GM21717 (cell line): ENCODE measurements at regions not wholly inside any gene's neighbourhood (a gene's known extent, or its start where the extent isn't known, plus 50 kb on each side); places are given as distances from the start of the nearest gene placed in this dataset.

ENCODE experiments used
- ATAC-seq: cut with Tn5 transposase; IDR thresholded peaks from one replicate; pipeline ENCODE4 v1.9.1; 2021; ENCODE audit warnings: mild to moderate bottlenecking, moderate library complexity; ENCODE audit not compliant: unreplicated experiment

DNA sequence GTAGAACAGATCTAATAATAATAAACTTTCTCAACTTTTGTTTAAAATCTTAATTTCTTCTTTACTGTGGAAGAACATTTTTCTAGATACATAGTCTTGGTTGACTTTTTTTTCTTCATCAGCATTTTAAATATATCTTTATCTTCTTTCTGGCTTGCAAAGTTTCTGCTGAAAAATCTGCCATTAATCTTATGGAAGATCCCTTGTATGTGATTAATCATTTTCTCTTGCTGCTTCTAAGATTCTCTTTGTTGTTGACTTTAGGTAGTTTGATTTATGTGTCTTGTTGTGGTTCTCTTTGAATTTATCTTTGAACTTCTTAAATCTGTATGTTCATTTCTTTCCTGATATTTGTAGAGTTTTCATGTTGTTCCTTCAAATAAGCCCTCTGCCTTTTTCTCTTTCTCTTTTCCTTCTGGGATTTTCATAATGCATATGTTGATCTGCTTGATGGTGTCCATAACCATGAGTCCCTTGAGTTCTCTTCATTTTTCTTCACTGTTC lies 657.6 kb upstream of the CXADR start:
- no peak for ATAC-seq

DNA sequence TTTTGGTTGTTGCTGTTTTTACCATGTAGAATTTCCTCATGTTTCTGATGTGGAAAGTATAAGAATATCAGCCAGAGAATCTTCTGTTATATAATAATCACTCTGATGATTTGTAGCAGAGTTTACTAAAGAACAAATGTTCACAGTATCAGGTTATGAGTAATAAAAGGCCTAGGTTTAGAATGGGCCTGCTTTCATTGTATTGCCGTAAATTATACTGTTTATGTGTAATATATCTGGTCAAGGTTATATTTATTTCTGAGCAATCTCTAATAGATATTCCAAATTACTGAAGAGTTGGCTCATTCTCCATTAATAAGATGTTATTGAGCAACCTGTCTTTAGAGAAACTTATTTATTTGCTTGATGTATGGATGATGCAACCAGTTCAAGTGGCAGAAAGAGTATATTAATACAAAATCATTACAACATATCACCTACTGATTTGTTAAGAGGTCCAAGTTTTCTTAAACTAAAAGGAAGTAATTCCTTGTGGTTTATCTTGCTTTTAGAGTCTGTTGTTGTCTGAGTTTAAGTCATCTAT lies 649.4 kb upstream of the CXADR start:
- ATAC-seq: no peak

DNA sequence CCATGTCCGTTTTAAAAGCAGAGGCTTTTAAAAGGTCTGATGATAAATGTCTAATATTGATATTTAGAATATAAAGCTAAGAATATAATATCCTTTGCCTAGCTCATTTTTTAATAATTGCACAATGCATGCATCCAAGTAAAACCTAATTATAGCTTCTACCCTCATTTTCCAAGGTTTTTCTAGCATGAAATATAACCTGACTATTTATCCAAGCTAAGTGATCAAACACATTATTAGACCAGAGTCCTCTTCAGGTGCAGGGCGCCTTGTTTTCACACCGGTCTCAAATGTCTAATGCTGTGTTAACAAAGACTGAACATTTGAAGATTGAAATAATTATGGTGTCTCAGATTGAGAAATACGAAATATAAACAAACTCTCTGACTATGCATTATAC lies 648.9 kb upstream of the CXADR start:
- ATAC-seq: no peak

DNA sequence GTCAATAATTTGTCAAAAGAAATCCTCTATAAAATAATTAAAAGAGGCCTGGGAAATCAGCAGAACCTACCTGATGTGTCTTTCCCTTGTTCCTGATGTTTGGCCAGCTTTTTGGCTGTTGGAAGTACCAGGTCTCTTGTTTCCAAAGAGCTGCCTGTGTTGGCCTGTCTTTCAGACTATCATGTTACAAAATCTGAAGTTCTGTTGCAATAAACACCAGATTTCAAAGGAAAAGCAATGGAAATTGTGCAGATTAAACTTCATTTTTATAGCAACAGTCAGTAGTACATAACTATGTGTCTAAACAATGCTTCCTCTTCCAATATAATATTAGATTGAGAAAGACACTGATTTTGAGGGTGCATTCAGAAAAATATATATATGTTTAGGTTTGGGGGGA lies 647.2 kb upstream of the CXADR start:
- no peak for ATAC-seq

DNA sequence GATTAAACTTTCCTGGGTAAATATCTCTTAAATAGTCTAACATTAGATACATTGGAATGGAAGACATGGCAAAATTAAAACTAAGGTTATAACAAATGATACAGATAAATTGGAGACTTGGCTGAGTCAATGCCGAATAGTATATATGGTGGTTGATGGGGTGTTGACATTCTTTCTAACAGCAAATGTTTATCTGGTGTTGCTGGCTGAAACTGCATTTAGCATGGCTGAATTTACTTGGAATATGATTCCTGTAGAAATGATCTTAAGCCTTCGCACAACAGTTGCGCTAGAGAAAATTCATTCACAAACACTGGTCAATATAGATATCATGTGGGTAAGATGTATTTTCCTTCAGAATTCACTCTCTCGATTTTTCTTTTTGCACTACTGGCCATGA lies 646.0 kb upstream of the CXADR start:
- ATAC-seq: no peak

DNA sequence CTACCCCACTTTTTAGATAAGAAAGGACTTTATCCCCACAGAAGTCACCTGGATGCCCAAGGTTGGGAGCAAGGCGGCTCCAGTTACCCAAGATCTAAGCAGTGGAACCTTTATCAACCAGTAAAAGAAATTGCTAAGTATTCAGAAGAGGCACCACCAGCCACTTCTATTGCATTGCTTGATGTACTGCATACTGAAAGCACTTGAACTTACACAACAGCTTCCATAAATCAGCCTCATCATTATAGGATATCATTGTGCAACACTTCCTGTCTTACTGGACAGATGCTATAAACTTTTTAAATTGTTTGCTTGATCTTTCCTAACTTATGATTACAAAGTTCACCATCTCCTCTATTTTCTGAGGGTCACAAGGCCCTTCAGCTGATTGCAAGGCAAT lies 642.7 kb upstream of the CXADR start:
- no peak for ATAC-seq

DNA sequence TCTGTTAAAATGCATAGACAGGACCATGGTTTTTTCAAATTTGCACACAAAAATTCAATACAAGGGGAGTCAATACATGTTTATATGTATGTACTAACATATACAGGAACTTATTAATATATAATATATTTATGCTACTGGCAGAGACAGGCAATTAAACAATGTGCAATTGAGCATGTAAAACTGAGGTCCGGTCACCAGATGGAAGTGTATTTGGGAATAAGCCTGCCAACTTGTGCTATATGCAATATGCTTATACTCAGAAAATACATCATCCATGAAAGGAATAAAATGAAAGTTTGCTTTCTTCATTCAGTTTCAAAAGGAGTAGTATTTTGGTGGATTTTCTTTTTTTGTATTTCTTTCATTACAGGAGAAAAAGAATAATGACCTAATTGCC lies 640.2 kb upstream of the CXADR start:
- ATAC-seq: no peak

DNA sequence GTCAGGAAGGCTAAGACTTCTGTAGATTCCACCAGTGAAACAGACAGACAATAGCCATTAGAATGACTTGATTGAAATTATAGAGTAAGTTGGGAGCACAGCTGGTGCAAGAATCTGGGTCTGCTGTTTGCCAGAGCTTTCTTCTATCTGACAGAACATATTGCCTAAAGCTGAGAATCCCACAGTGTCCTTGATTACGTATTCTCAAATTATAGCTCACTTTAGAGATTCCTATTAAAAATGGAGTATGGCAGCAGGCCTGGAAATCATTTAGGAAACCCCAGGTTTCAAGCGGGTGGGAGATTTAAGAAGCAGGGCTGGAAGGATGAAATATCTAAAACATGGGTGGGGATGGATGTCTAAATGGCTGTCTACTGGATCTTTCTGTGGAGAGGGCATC lies 639.7 kb upstream of the CXADR start:
- no peak for ATAC-seq

DNA sequence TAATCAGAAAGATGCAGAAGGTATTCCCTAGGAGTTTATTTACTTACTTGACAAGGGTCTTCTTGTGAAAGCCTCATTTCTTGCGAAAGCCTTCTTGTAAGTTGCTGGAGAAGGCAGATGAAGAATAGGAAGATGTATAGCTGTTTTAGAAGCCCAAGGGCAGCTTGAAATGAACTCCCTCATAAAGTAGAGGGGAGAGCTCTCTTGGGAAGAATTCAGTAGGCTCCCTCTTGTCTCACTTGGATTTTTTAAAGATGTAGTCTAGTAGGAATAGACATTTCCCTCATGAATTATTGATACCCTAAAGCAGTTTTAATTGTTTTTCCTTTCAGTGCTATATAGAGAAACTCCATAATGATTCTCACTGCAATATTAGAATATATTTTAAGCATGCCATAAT lies 639.2 kb upstream of the CXADR start:
- ATAC-seq: no peak

DNA sequence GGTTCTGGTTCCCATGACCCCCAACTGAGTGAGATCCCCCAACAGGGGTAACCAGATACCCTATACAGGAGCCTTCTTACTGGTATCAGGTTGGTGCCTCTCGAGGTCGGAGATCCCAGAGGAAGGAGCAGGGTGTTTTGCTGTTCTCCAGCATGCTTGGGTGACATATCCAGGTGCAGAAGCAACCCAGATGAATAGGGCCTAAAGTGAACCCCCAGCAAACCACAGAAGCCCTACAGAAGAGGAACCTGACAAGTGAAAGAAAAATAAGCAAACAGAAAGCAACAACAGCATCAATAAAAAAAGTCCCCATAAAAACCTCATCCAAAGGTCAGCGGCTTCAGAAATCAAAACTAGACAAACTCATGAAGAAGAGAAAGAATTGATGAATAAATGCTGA lies 633.4 kb upstream of the CXADR start:
- ATAC-seq: no peak

DNA sequence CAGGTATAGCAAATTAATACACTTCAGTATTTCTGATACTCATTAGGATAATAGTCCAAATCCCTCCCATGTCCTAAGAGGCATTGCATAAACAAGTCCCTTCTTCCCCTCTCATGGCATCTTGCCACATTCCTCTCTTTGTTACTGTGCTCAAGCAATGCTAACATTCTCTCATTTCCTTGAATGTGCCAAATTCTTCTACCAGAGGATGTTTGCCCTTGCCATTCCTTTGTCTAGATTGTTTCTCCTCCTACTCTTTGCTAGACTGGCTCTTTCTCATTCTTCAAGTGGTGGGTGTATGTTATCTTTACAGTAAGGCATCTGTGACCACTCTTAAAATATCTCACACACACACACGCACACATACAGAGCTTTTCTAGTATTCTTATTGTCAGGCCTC lies 621.0 kb upstream of the CXADR start:
- ATAC-seq: no peak

DNA sequence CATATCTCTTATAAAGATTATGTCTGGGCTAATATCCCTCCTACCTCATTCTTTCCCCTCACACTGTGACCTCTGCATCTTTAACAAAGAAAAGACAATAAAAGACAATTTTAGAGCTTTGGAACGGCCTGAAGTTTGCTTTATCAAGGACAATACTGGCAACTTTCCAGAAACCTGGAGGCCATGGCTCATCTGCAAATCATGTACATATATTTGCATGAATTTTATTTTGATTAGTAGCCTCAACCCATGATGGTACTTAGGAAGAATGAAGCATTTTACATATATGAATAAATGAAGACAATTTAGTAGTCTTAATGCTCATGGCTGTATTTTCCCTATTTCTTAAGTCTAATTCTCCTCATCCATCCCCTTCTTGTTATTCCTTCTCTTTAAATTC lies 612.2 kb upstream of the CXADR start:
- no peak for ATAC-seq

DNA sequence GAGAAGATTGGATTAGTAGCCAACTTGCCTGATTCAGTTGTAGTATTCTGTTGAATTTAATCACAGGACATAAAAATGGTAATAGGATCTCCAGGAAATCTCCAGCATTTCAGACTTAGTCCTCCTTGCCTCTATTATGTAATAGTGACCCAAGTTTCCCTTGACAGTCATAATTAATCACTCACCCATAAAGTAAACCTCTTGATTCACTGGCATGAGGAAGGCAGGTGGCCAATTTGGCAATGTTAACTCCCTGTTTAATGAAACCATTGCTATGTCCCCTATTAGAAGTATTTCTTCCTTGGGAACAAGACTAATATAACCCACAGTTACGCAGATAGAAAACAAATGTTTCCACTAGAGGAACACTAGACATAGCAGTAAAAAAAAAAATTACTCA lies 604.8 kb upstream of the CXADR start:
- ATAC-seq: no peak

DNA sequence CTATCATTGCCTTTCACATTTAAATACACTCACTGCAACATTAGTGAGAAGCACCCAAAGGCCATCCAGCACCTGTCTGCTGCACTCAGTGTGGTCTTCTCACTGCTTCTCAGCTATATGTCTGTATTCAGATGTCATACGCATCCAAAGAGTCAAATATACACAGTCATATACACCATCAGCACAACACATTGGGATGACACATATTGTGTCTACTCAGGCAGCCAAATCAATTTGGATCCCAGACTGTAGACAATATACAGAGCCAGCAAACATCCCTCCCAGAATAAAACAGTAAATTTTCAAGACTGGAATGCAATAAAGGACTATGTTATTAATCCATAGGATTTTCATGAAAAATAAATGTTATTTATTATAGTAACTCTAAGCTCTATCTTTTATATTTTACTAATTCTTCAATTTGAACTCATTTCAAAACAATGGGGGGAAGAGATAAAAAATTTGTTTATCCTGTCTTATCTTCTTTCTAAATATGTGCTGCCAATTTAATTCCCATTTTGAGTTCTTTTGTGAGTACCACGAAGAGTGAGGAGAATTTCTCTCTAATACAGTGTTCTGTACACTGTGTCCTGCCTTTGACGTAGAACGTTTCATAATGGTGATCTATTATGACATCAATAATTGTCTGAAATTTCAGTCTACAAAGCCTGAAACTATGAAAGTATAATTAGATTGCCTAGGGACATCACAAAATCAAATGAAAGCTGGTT lies 602.2 kb upstream of the CXADR start:
- ATAC-seq: no peak

DNA sequence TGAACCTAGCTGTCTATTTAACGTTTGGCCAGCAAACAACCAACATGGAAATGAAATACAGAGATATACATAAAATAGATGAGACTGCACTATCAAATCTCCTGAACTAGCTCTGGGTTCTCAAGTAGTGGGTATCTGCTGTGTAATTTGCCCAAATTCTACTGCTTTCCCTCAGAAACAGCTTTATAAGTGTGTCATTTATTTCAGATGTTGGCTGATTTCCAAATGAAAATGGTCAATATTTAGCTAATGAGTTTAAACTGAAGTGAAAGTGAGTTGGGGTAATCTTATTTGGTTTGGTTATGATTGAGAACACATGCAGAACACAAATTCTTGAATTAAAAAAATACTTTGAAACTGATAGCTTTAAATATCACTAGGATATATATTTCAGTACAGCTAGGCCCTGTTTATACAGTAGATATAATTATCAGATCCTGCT lies 601.7 kb upstream of the CXADR start:
- no peak for ATAC-seq

DNA sequence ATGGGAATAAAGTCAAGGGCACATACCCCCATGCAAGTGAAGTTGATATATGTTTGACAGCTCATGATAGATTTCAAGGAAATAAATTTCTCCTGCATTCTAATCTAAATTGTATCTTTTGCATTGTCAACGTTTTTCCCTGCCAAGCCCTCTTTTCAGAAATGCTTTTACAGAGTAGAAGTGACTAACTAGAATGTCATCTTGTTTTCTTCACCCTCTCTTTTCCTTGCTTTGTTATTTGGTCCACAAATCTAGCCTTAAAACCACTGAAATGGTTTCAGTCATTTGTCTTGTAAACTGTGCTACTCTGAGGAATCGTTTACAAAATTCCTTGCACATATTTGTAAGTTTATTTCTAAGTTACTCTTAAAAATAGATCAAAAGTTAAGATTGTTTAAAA lies 600.8 kb upstream of the CXADR start:
- no peak for ATAC-seq

DNA sequence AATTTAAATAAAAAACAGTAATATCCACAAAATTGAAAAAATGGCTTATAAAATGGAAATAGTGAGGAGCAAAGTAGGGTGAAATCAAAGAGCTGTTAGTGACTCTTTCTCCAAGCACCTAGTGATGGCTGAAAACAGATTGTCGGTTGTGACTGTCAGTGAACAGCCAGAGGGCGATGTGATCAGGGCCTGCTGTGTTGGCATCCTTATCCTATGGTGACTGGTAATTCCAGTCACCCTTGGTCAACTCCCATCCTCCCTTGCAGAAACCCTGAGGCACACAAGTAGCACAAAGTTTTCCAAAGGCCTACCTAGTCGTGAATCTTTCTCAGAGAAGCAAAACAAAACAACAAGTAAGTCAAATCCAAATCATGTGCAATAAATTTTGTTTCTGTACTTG lies 599.8 kb upstream of the CXADR start:
- ATAC-seq: no peak

DNA sequence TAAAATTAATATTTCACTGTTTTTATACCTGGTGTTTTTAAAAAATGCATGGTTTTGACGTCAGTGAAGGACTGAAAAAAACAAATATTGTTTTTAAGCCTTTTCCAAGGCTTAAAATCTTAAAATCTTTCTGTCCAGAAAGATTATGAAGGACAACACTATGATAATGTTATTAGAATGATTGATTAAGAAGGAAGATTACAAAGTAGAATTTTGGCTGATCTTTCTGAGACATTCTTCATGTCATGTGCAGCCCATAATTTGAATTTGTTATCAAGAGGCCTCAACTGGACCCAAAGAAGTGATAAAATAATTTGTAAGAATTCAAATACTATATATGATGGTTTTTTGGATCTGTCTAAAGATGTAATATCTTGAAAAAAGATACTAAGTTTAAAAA lies 584.4 kb upstream of the CXADR start:
- no peak for ATAC-seq

DNA sequence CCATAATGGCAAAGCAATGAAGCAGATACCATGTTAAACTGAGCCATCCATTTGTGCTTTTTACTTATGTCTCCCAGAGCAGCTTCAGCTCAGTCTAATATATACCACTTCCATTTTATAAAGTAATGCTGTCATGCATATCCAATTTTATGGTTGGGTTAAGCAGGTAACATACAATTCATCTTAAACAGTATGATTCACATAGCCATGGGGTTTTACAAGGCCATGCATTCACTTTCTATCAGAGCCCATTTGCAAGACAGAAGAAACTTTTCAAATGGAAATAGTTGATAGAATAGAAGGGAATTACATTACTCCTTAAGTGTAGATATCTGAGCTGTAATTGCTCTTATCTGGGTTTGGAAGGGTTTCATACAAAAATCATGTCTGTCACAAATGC lies 580.5 kb upstream of the CXADR start:
- ATAC-seq: no peak

DNA sequence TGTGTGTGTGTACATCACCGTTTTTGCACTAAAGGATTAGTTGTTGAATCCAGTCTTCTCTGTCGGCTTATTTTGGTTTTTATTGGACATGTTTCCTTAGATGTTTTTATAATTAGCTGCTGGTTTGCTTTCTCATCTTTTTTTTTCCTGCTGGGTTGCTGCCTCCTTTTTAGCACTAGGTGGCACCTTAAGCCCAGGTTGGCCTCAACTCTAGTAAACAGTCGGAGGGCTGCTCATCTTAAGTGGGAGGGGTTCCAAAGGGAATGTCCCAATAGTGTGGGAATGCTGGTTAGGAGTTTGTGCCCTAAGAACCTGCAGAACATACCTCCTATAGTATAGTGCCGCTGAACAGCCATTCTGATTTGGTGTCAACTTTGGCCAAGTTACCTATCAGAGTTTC lies 570.1 kb upstream of the CXADR start:
- no peak for ATAC-seq

DNA sequence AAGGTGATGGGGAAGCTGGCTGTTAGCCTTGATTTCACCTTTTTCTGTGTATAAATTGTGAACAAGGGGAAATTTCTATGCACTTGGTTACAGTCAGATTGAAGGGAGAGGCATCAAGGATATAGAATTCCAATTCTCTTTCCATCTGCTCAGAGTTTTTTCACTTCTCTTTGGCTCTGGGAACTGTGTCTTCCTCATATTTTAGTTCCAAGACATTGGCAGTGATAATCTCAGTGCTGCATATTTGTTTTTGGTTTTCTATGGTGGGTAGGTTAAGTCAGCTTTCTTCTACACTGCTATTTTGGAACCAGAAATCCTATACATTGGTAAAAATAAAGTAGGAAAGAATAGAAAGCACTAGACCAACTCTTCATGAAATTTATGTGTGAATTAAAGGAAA lies 569.6 kb upstream of the CXADR start:
- ATAC-seq: no peak

DNA sequence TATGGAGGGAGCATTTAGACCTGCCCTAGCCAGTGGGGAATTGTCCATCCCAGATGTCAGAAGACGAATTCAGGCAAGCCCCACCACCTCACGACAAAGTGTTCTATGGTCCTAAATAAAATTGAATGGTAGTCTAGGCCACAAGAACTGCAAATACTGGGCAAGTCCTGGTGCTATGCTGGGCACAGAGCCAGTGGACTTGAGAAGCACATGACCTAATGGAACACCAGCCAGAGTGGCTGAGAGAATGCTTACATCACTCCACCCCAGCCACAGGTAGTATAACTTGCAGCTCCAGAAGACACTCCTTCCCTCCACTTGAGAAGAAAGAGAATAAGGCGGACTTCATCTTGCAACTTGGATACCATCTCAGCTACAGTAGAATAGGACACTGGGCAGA lies 567.3 kb upstream of the CXADR start:
- no peak for ATAC-seq

DNA sequence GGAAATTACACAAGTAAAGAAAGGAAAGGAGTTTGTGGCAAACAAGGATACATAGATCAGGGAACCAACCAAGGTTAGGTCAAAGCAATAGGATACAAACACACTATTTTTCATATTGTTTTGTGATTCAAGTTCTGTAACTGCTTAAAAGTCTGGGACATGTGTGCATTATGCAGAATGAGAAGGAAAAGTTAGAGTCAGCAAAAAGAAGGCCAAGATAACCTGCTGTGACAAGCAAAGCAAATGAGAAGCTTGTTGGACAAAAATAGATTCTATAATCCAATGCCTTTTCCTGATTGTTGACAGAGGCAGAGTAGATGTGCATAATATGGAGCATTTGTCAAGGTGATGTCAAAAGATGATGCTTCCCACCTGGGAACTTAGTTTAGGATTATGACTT lies 556.0 kb upstream of the CXADR start:
- no peak for ATAC-seq
